Hematopoietic multipotent progenitor cell treated with erythropoietin and hydrocortisone succinate and interleukin-3 and kit ligand, for 4 days (in vitro differentiated cells): ENCODE measurements at regions not wholly inside any gene's neighbourhood (a gene's known extent, or its start where the extent isn't known, plus 50 kb on each side); places are given as distances from the start of the nearest gene placed in this dataset.
"Not testable (repeated sequence)": the region's sequence is repeated elsewhere in the genome, so short reads cannot be mapped to it uniquely, and the experiment has no call there.

Experiments used
- DNase-seq: peaks from one replicate; pipeline ENCODE4 v3.0.0-alpha.2; 2015

GRCh38 chr9:16282718-16283117, 587.8 kb downstream of the BNC2 start:
- DNase-seq: no peak

- DNase-seq: no peak
Observed at GRCh38 chr9:16286160-16286559, 584.3 kb downstream of the BNC2 start.

GRCh38 chr9:16289639-16290038, 580.8 kb downstream of the BNC2 start:
- no peak for DNase-seq

GRCh38 chr9:16290169-16290568, 580.3 kb downstream of the BNC2 start:
- DNase-seq: no peak

GRCh38 chr9:16291921-16292320, 578.5 kb downstream of the BNC2 start:
- no peak for DNase-seq

GRCh38 chr9:16293610-16294009, 576.9 kb downstream of the BNC2 start:
- no peak for DNase-seq

GRCh38 chr9:16294133-16294770, 576.2 kb downstream of the BNC2 start:
- DNase-seq: no peak

GRCh38 chr9:16294940-16295339, 575.5 kb downstream of the BNC2 start:
- DNase-seq: not testable (repeated sequence)

GRCh38 chr9:16299368-16299767, 571.1 kb downstream of the BNC2 start:
- not testable (repeated sequence) for DNase-seq

GRCh38 chr9:16303506-16303905, 567.0 kb downstream of the BNC2 start:
- no peak for DNase-seq

GRCh38 chr9:16304301-16304700, 566.2 kb downstream of the BNC2 start:
- no peak for DNase-seq

- no peak for DNase-seq
Observed at GRCh38 chr9:16306586-16306985, 563.9 kb downstream of the BNC2 start.

- no peak for DNase-seq
Observed at GRCh38 chr9:16307626-16308195, 562.8 kb downstream of the BNC2 start.

- DNase-seq: no peak
Observed at GRCh38 chr9:16308645-16309044, 561.8 kb downstream of the BNC2 start.

GRCh38 chr9:16309082-16309468, 561.4 kb downstream of the BNC2 start:
- no peak for DNase-seq

- no peak for DNase-seq
Observed at GRCh38 chr9:16309469-16310271, 560.8 kb downstream of the BNC2 start.

GRCh38 chr9:16310278-16311110, 560.0 kb downstream of the BNC2 start:
- DNase-seq: no peak

GRCh38 chr9:16312116-16312515, 558.4 kb downstream of the BNC2 start:
- no peak for DNase-seq

GRCh38 chr9:16312962-16313546, 557.4 kb downstream of the BNC2 start:
- DNase-seq: no peak

- DNase-seq: no peak
Observed at GRCh38 chr9:16314476-16314875, 556.0 kb downstream of the BNC2 start.

GRCh38 chr9:16315720-16316119, 554.8 kb downstream of the BNC2 start:
- DNase-seq: no peak

GRCh38 chr9:16316456-16316855, 554.0 kb downstream of the BNC2 start:
- DNase-seq: no peak
